ENCODE measurements at regions not wholly inside any gene's neighbourhood (a gene's known extent, or its start where the extent isn't known, plus 50 kb on each side); places are given as distances from the start of the nearest gene placed in this dataset.

DNA sequence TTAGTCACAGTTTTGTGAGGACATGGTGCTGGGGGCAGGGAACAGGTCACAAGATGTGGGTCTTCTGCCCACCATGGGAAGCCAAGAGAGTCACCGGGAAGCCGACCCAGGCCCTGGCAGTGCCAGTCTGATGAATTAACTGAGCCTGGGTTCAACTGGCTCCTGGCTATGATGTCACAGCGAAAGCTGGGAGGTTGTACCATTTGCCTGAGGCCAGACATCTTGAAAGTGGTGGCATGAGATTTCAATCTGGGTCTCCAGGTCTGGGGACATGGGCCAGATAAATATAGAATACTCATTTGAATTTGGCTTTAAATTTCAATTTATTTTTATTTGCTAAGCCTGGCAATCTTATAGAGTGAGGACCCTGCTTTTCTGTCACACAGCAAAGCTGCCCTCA is 280.9 kb downstream of the NSG2 start:
- TF ChIP-seq, protein P1, sequence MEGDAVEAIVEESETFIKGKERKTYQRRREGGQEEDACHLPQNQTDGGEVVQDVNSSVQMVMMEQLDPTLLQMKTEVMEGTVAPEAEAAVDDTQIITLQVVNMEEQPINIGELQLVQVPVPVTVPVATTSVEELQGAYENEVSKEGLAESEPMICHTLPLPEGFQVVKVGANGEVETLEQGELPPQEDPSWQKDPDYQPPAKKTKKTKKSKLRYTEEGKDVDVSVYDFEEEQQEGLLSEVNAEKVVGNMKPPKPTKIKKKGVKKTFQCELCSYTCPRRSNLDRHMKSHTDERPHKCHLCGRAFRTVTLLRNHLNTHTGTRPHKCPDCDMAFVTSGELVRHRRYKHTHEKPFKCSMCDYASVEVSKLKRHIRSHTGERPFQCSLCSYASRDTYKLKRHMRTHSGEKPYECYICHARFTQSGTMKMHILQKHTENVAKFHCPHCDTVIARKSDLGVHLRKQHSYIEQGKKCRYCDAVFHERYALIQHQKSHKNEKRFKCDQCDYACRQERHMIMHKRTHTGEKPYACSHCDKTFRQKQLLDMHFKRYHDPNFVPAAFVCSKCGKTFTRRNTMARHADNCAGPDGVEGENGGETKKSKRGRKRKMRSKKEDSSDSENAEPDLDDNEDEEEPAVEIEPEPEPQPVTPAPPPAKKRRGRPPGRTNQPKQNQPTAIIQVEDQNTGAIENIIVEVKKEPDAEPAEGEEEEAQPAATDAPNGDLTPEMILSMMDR (IDR thresholded peaks at IDR 0.05): no peak
- TF ChIP-seq POLR2A (IDR thresholded peaks at IDR 0.05): no peak
- no peak for TF ChIP-seq EP300 (IDR thresholded peaks at IDR 0.05)

All from suprapubic skin (tissue), 3 donors.